GM12878 (cell line): ENCODE measurements at regions not wholly inside any gene's neighbourhood (a gene's known extent, or its start where the extent isn't known, plus 50 kb on each side); places are given as distances from the start of the nearest gene placed in this dataset.

ENCODE experiments used
- ATAC-seq: fragments of 200-7000 bp; cut with Tn5 transposase; 3 replicates; pipeline ENCODE4 v1.9.1; 2020; ENCODE audit warnings: mild to moderate bottlenecking, moderate library complexity
- BruUV-seq: library from RNA; stranded (reverse); fragments of 400-500 nt; replicated peaks from 2 replicates; lab custom pipeline; 2021; lab: Mats Ljungman, UMichigan
- CTCF ChIA-PET: fragments of 300-600 bp; sonication (Branson Sonifier 250); formaldehyde crosslinking; extraction: SDS; loops from one replicate; lab custom pipeline; 2021; ENCODE audit warnings: inconsistent platforms; lab: Yijun Ruan, JAX
- POLR2A ChIA-PET: fragments of 350-600 bp; formaldehyde crosslinking; extraction: SDS; loops from one replicate; lab custom pipeline; 2021; ENCODE audit warnings: inconsistent platforms; lab: Charles Lee
- RAD21 ChIA-PET: fragments of 300-600 bp; sonication (Branson Sonifier 250); formaldehyde crosslinking; loops from one replicate; lab custom pipeline; 2023; ENCODE audit warnings: antibody characterized with exemption; ENCODE audit not compliant: unreplicated experiment; lab: Charles Lee
- SMC1A ChIA-PET: fragments of 300-600 bp; sonication (Branson Sonifier 250); formaldehyde crosslinking; loops from one replicate; lab custom pipeline; 2023; ENCODE audit not compliant: unreplicated experiment, uncharacterized antibody; lab: Charles Lee
- DNase-seq: peaks from one replicate; pipeline ENCODE4 v3.0.0-alpha.2; 2011; ENCODE audit warnings: low read depth, low spot score
- FAIRE-seq: peaks from 3 replicates; lab custom pipeline; 2011; peaks lifted over from hg19 to GRCh38; lab: Jason Lieb, UNC
- H2AFZ ChIP-seq: 2 replicates; pipeline ENCODE4 v1.6.0; 2011; ENCODE audit warnings: low read depth, low read length, control low read depth; ENCODE audit not compliant: control insufficient read depth
- H3K27ac ChIP-seq: 2 replicates; pipeline ENCODE4 v1.5.1; 2011; ENCODE audit warnings: control low read depth; ENCODE audit not compliant: control insufficient read depth, insufficient read depth
- H3K27me3 ChIP-seq, 2 experiments: replicated peaks in 1 of 2; 2 replicates each; pipeline versions ENCODE4 v1.6.0 to v1.6.1; 2011; ENCODE audit warnings: low read length in 1 of 2; ENCODE audit not compliant: control insufficient read depth in 2 of 2, insufficient read depth in 2 of 2
- H3K36me3 ChIP-seq, 2 experiments: 2 replicates each; pipeline ENCODE4 v1.5.1; 2011; ENCODE audit warnings: low read length in 1 of 2; ENCODE audit not compliant: control insufficient read depth in 2 of 2, insufficient read depth in 2 of 2
- H3K4me1 ChIP-seq: 2 replicates; pipeline ENCODE4 v1.6.1; 2011; ENCODE audit warnings: mild to moderate bottlenecking, low read length, moderate library complexity, mixed read lengths; ENCODE audit not compliant: control insufficient read depth, insufficient read depth
- H3K4me2 ChIP-seq: 2 replicates; pipeline ENCODE4 v1.6.0; 2011; ENCODE audit warnings: control low read depth; ENCODE audit not compliant: control insufficient read depth, insufficient read depth
- H3K4me3 ChIP-seq: fragments of 200-600 bp; sonication (generic); 2 replicates; pipeline ENCODE4 v1.5.1; 2016
- H3K79me2 ChIP-seq: 2 replicates; pipeline ENCODE4 v1.6.0; 2011; ENCODE audit warnings: low read length; ENCODE audit not compliant: control insufficient read depth, insufficient read depth
- H3K9ac ChIP-seq: 2 replicates; pipeline ENCODE4 v1.8.0; 2011; ENCODE audit warnings: low read length, control low read depth, mixed read lengths; ENCODE audit not compliant: control insufficient read depth, insufficient read depth
- H3K9me3 ChIP-seq: replicated peaks from 3 replicates; pipeline ENCODE4 v1.5.1; 2011; ENCODE audit warnings: mild to moderate bottlenecking, low read length; ENCODE audit not compliant: control insufficient read depth, insufficient read depth
- H4K20me1 ChIP-seq: 2 replicates; pipeline ENCODE4 v1.6.0; 2011; ENCODE audit not compliant: control insufficient read depth, insufficient read depth
- CHD1 ChIP-seq: IDR thresholded peaks from 2 replicates; pipeline ENCODE4 v1.6.1; 2012; ENCODE audit warnings: low read depth, low read length, improper control_type of control experiment
- FOXM1 ChIP-seq: IDR thresholded peaks from 2 replicates; pipeline ENCODE4 v1.6.1; 2012; ENCODE audit warnings: low read depth, mild to moderate bottlenecking, inconsistent platforms, low read length, moderate library complexity
- LARP7 ChIP-seq: fragments of 450-650 bp; IDR thresholded peaks from 2 replicates; pipeline ENCODE4 v1.6.1; 2017; ENCODE audit warnings: mild to moderate bottlenecking
- MEF2B ChIP-seq: fragments of 450-650 bp; IDR thresholded peaks from 2 replicates; pipeline ENCODE4 v1.6.1; 2018; ENCODE audit warnings: mild to moderate bottlenecking, moderate library complexity; ENCODE audit not compliant: partially characterized antibody, poor library complexity, severe bottlenecking
- NR2C1 ChIP-seq: fragments of 450-650 bp; IDR thresholded peaks from 2 replicates; pipeline ENCODE4 v1.6.1; 2017; ENCODE audit warnings: antibody characterized with exemption, mild to moderate bottlenecking, moderate library complexity
- PAX5 ChIP-seq: IDR thresholded peaks from 2 replicates; pipeline ENCODE4 v1.6.1; 2011; ENCODE audit warnings: low read depth, low read length, borderline replicate concordance
- POLR2A ChIP-seq: IDR thresholded peaks from 2 replicates; pipeline ENCODE4 v1.6.1; 2011; ENCODE audit warnings: low read depth, mild to moderate bottlenecking, low read length
- POLR2AphosphoS5 ChIP-seq: IDR thresholded peaks from 2 replicates; pipeline ENCODE4 v1.6.1; 2011; ENCODE audit warnings: mild to moderate bottlenecking, low read length, inconsistent platforms
- RBBP5 ChIP-seq: fragments of 200-600 bp; sonication (generic); conservative IDR thresholded peaks from 2 replicates; pipeline ENCODE4 v1.6.1; 2016
- SKIL ChIP-seq: fragments of 450-650 bp; IDR thresholded peaks from 2 replicates; pipeline ENCODE4 v1.6.1; 2017; ENCODE audit warnings: mild to moderate bottlenecking, low read depth, inconsistent platforms; ENCODE audit not compliant: poor library complexity, severe bottlenecking
- STAT1 ChIP-seq: fragments of 450-650 bp; conservative IDR thresholded peaks from 2 replicates; pipeline ENCODE4 v1.6.1; 2014; ENCODE audit warnings: antibody characterized with exemption, mild to moderate bottlenecking
- STAT3 ChIP-seq: IDR thresholded peaks from 2 replicates; pipeline ENCODE4 v1.6.1; 2011; ENCODE audit warnings: low read depth, low read length, improper control_type of control experiment
- TCF3 ChIP-seq: IDR thresholded peaks from 2 replicates; pipeline ENCODE4 v1.6.1; 2012; ENCODE audit warnings: low read depth, mild to moderate bottlenecking, low read length, borderline replicate concordance; ENCODE audit not compliant: insufficient read depth
- ZZZ3 ChIP-seq: IDR thresholded peaks from 2 replicates; pipeline ENCODE4 v1.6.1; 2011; ENCODE audit warnings: low read depth; ENCODE audit not compliant: control insufficient read depth, insufficient read length
- WGBS: methylation state at CpG from one replicate; pipeline ENCODE4 v1.1.6; 2016; ENCODE audit warnings: low lambda C conversion rate; ENCODE audit not compliant: insufficient replicate concordance, insufficient coverage; ENCODE audit errors: missing lambda C conversion rate; 5-methylcytosine and 5-hydroxymethylcytosine counted together
- in situ Hi-C: fragments of 300-500 bp; cut with MboI; formaldehyde crosslinking; loops from 9 replicates; pipeline ENCODE4 v1.14.3; 2018; ENCODE audit warnings: mixed read lengths
- intact Hi-C: fragments of 100-400 bp; cut with micrococcal nuclease; formaldehyde crosslinking; loops from one replicate; pipeline ENCODE4 v1.14.2; 2022; ENCODE audit not compliant: unreplicated experiment

DNA sequence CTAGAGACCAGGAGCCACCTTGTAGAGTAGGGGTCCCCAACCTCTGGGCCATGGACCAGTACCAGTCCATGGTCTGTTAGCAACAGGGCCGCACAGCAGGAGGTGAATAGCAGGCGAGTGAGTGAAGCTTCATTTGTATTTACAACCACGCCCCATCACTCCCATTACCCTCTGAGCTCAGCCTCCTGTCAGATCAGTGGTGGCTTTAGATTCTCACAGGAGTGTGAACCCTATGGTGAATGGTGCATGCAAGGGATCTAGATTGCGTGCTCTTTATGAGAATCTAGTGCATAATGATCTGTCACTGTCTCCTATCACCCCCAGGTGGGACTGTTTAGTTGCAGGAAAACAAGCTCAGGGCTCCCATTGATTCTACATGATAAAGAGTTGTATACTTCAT lies 303.6 kb downstream of the KCNRG start:
- POLR2A ChIA-PET: no interaction called here
- in situ Hi-C loops: no loop called here
- no peak for ATAC-seq

More for the DNA sequence above, 303.6 kb downstream of the KCNRG start:
- DNase-seq: no peak
- Histone ChIP-seq H3K27ac (no peak overlapping the region), H3K36me3 (no peaks in the 10 kb centered on the region), H2AFZ (no peak overlapping the region), H3K4me1 (no peaks in the 10 kb centered on the region), H3K9me3 (no peaks in the 10 kb centered on the region), H3K4me2 (no peak overlapping the region), H3K27me3 (peaks cover 0 to 2% of the 10 kb centered on the region in 2 experiments; a peak in 1 of 4 replicates), H4K20me1 (no peaks in the 10 kb centered on the region), H3K4me3 (no peak overlapping the region), H3K79me2 (no peaks in the 10 kb centered on the region), H3K9ac (no peak overlapping the region)
- intact Hi-C loops: no loop called here
- WGBS: 61% methylated on average over 4 of the region's 4 CpGs
- RAD21 ChIA-PET: interaction anchor here (1.1 kb wide), 1 partner anchor 593 kb away, joined by 3 read pairs; no protein-coding TSS in a partner anchor
- FAIRE-seq: no peak
- CTCF ChIA-PET: interaction anchor here (0.8 kb wide), 1 partner anchor 482 kb away, joined by 3 read pairs; no protein-coding TSS in a partner anchor
- TF ChIP-seq SKIL (no peak), POLR2AphosphoS5 (no peak), FOXM1 (no peak), RBBP5 (no peak), ZZZ3 (no peak), NR2C1 (no peak), CHD1 (no peak), POLR2A (no peak), PAX5 (no peak), TCF3 (no peak), STAT1 (no peak), MEF2B (no peak), LARP7 (no peak), STAT3 (no peak)
- SMC1A ChIA-PET: interaction anchor here (1.0 kb wide), 1 partner anchor 10 kb away, joined by 3 read pairs; no protein-coding TSS in a partner anchor
- no TSS peak for BruUV-seq
